HG03135 (cell line): ENCODE measurements at regions not wholly inside any gene's neighbourhood (a gene's known extent, or its start where the extent isn't known, plus 50 kb on each side); places are given as distances from the start of the nearest gene placed in this dataset.
A peak's percentile ranks its signal among the peaks of the same experiment; 100 is the strongest.

Experiments
- ATAC-seq: cut with Tn5 transposase; IDR thresholded peaks from one replicate; pipeline ENCODE4 v1.9.1; 2021; ENCODE audit warnings: mild to moderate bottlenecking, moderate library complexity; ENCODE audit not compliant: unreplicated experiment

GRCh38 chr5:142437563-142437962 is 112.7 kb upstream of the SPRY4 start:
- no peak for ATAC-seq

- no peak for ATAC-seq
Measured at GRCh38 chr5:142435410-142436115, 110.7 kb upstream of the SPRY4 start.

DNA sequence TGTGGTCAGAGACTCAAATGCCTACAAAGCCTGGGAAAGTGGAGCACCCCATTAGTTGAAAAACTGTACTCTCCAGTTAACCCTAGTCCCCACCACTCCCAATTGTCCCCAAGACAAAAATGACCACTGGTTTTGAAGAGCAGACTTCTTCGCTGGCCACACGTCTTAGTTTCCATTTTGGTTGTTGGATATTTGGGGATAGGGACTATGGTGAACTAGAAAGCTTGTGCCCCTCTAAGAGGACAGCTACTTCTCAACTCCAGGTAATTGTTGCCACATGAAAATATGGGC is 109.4 kb upstream of the SPRY4 start:
- no peak for ATAC-seq

GRCh38 chr5:142433526-142434321 is 108.9 kb upstream of the SPRY4 start:
- ATAC-seq: no peak

DNA sequence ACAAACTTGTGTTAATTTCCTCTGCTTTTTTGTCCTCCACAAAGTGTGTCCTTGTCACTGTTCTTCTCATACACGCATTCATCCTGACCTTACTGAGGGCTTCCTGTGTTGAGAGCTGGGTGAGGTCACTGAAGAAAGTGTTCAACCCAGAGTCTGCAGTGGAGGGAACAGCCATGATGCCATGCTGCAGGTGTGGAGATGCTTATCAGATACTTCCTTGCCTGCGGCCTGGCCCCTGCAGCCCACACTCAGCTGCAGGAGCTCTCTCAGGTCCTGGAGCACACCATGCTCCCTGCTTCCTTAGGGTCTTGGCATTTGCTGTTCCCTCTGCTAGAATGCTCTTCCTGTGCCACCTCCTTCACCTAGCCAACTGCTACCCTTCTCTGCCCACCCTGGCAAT is 108.1 kb upstream of the SPRY4 start:
- peak; percentile 52 for ATAC-seq

DNA sequence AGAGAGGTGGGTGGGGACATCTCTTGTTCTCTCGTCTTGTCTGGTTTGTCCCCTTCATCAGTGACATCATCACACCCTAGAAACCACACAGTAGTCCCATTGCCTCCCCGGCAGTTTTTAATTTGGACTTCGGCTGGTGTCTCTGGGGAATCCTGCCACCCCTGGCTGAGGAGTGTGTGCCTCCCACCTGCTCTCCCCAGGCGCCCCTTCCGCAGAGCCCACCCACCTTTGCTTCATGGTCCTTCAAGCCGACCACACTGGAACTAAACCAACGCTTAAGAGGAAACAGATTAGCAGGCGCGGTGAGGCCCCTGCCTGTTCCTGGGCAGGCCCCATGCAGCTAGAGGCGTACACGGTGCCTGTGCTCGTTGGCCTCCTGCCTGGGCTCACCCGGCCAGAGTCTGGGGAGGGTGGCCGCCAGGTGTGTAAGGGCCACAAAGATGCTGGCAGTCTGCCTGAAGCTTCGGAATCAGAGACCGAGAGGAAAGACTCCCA is 107.6 kb upstream of the SPRY4 start:
- ATAC-seq: no peak

DNA sequence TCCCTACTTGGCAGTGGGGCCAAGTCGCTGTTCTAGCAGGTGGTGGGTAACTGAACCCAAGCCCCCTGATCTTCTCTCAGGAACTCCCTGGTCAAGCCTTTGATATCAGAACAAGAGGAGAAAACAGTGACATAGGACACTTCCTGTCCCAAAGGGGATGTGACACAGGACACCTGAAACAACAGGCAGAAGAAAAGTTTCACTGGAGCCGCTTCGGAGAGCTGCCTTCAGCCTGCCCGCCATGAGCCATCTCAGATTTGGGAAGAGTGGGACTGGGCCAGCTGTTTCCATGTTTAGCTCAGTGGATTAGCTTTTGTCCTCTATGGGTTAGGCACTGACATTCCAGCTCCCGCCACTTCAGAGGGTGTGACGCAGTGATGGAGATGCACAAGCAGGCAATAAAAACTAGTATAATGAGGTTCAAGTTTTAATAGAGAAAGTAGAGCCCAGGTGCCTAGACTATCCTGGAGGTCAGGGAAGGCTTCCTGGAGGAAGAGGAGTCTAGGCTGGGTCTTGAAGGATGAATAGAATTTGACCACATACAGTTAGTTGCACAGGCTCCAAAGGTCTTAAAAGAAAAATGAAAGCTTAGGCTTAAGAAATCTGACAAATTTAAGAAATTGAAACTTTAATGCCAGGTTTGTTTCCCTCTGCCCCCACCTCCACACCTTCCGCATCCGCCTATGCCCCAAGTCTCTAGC is 104.1 kb upstream of the SPRY4 start:
- no peak for ATAC-seq

DNA sequence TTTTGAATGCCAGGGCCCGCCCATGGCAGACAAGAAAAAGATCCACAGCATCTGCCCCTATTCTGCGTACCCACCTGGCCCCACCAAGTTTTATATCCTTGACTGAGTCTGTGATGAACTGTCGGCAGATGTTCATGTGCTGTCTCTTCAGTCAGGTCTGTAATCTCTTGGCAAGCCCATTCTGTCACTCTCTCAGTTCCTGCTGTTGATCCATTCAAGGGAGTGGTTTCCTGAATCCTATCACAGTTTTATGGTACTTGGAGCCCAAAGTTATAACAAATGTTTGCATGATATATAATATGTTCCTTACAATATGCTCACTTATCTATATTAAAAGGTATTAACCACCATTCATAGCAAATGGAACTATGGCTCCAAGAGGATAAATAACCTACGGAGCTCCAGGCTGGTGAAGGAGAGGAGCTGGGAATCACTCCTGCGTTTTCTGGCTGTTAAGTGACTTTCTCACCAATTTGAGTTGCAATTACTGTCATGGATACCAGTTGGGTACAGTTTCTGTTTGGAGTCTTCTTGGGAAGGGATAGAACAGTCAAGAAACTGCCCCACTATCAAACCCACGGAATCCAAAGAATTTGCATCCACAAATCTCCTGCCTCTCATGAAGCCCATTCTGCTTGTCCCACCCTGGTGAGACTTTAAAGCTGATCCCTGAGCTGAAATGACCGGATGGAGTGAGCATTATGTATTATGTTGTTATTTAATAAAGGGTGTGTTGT is 103.4 kb upstream of the SPRY4 start:
- ATAC-seq: no peak

DNA sequence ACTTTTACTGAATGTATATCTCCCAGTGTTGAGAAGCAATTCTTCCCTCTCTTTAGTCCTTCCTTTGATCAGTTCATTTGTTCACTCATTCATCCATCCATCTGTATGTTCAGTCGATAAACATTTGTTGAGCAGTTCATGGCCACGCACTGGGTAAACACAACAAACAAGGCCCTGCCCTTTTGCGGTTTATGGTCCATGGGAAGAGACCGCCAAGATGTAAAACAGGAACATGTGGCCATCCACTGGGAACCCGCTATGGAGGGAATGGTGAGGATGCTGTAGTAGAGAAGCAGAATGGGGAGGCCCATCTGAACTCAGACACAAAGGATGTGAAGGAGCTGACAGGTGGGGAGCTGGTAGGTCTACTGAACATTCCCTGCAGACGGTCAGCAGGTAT is 102.7 kb upstream of the SPRY4 start:
- no peak for ATAC-seq

DNA sequence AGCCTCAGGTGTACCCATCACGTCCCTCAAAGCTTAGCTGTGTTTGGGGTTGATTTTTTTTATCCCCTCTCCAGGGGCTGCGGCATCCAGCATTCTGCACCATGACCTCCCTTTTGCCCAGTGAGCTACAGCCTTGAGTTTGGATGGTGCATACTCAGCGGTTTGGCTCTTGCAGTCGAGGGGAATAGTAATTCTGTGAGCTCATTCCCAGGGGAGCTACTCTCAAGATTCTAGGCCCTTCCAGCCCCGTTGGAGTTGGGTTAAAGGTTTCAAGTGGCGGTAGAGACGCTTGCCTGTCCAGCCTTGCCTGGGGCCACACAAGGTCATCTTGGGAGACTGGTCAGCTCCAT is 102.2 kb upstream of the SPRY4 start:
- no peak for ATAC-seq

DNA sequence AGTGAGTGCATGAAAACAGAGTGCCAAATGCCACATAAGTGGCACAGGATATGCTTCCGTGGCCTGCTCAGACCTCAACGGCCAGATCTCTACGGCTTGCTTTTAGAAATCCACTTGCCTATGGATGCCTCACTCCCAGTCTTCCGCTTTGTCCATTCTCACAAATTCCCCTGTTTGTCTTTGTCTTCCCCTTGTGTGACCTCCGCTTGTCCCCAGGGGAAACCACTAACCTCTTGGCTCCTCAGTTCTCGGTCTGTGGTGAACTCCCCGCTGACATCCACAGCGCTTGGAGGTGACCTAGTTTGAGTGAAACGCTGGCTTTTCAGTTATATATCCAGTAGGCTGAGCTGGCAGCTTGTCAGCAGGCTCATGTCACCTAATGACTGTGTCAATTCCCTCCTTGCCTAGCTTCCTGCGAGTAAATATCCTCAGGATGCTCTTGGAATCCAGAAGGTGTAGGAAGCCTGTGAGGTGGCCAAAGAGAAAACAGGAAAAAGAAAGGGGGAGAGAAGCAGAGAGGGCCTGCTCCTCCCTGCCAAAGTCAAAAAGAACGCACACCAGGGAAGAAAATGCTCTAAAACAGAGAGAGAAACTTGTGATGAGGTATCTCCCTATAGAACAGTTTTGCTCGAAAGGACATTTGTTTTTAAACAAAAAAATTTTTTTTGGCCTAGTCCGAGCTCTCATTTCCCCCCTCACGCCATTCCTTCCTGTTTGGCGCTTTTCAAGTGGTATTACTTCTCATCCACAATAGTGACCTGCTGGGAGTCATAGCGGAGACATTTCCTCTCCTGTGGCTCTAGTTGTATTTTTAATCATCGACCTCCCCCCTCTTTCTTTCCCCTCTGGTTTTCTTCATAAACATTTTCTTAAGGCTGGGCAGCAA is 101.6 kb upstream of the SPRY4 start:
- ATAC-seq: no peak

- ATAC-seq: no peak
Measured at GRCh38 chr5:142425286-142426065, 100.7 kb upstream of the SPRY4 start.

DNA sequence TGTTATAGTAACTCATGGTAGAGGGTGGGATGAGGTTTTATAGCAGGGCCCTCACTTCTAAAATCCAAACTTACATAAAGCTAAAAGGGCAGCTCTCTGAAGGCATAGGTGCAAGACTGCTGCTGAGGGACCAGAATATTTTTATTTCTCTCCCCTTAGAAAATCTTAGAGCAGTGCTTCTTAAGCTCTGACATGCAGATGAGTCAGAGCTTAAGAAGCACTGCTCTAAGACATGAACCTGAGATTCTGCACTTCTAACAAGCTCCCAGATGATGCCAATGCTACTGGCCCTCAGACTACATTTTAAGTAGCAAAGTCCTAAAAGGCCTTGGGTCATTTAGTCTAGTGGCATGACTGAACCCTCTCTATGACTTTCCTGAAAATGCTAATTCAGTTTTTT is 97.6 kb upstream of the SPRY4 start:
- no peak for ATAC-seq

- no peak for ATAC-seq
Measured at GRCh38 chr5:142421621-142422397, 97.0 kb upstream of the SPRY4 start.

DNA sequence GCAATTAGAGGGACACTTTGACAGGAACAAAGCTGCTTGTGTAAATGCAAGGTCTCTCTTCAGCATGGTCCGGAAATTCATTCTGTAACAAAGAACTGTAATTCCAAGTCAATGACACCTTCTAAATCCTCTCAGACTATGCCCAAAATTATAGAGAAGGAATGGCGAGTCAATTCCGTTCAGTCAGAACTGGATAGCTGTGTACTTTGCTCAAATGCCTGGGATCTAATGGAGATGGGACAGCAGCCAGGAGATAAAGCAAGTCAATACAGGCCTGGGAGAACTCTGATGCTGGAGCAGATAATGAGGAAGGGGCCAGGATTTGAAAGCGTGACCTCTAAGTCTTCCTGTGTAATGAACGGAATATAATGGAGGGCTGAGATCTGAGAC is 96.4 kb upstream of the SPRY4 start:
- ATAC-seq: no peak

- peak; percentile 30 for ATAC-seq
Measured at GRCh38 chr5:142420561-142421227, 95.9 kb upstream of the SPRY4 start.

- no peak for ATAC-seq
Measured at GRCh38 chr5:142412581-142412980, 87.8 kb upstream of the SPRY4 start.
